Fibroblast of gingiva (primary cell): ENCODE measurements at regions not wholly inside any gene's neighbourhood (a gene's known extent, or its start where the extent isn't known, plus 50 kb on each side); places are given as distances from the start of the nearest gene placed in this dataset.

ENCODE experiments used
- DNase-seq: peaks from one replicate; pipeline ENCODE4 v3.0.0-alpha.2; 2011; ENCODE audit warnings: low read depth

- no peak for DNase-seq
Measured at GRCh38 chr14:101004176-101004575, 100.7 kb upstream of the RTL1 start.

GRCh38 chr14:101004954-101005353 lies 101.4 kb upstream of the RTL1 start:
- peak; percentile 83 for DNase-seq

GRCh38 chr14:101005447-101005846 lies 101.9 kb upstream of the RTL1 start:
- no peak for DNase-seq

- DNase-seq: no peak
Measured at GRCh38 chr14:101006008-101006407, 102.5 kb upstream of the RTL1 start.

GRCh38 chr14:101007004-101007614 lies 103.6 kb upstream of the RTL1 start:
- no peak for DNase-seq

GRCh38 chr14:101007765-101008164 lies 104.2 kb upstream of the RTL1 start:
- DNase-seq: no peak

- DNase-seq: no peak
Measured at GRCh38 chr14:101008196-101008595, 104.7 kb upstream of the RTL1 start.

- peak; percentile 90 for DNase-seq
Measured at GRCh38 chr14:101008631-101009336, 105.3 kb upstream of the RTL1 start.

- no peak for DNase-seq
Measured at GRCh38 chr14:101009531-101009930, 106.0 kb upstream of the RTL1 start.

- DNase-seq: no peak
Measured at GRCh38 chr14:101010293-101010692, 106.8 kb upstream of the RTL1 start.

GRCh38 chr14:101010835-101011234 lies 107.3 kb upstream of the RTL1 start:
- DNase-seq: no peak

- DNase-seq: peak; percentile 57
Measured at GRCh38 chr14:101017209-101017608, 113.7 kb upstream of the RTL1 start.

GRCh38 chr14:101017806-101018560 lies 114.5 kb upstream of the RTL1 start:
- no peak for DNase-seq

- no peak for DNase-seq
Measured at GRCh38 chr14:101018561-101019290, 115.2 kb upstream of the RTL1 start.

- DNase-seq: no peak
Measured at GRCh38 chr14:101019541-101019940, 116.0 kb upstream of the RTL1 start.

GRCh38 chr14:101019990-101020710 lies 116.6 kb upstream of the RTL1 start:
- DNase-seq: no peak

GRCh38 chr14:101020834-101021370 lies 117.4 kb upstream of the RTL1 start:
- DNase-seq: no peak

- DNase-seq: peak; percentile 69
Measured at GRCh38 chr14:101022121-101022520, 118.6 kb upstream of the RTL1 start.

GRCh38 chr14:101022916-101023435 lies 119.5 kb upstream of the RTL1 start:
- DNase-seq: no peak

GRCh38 chr14:101024686-101025085 lies 121.2 kb upstream of the RTL1 start:
- DNase-seq: no peak

GRCh38 chr14:101025131-101025530 lies 121.6 kb upstream of the RTL1 start:
- DNase-seq: no peak
